ENCODE measurements at regions not wholly inside any gene's neighbourhood (a gene's known extent, or its start where the extent isn't known, plus 50 kb on each side); places are given as distances from the start of the nearest gene placed in this dataset.
"Not testable (repeated sequence)": the region's sequence is repeated elsewhere in the genome, so short reads cannot be mapped to it uniquely, and the experiment has no call there.

DNA sequence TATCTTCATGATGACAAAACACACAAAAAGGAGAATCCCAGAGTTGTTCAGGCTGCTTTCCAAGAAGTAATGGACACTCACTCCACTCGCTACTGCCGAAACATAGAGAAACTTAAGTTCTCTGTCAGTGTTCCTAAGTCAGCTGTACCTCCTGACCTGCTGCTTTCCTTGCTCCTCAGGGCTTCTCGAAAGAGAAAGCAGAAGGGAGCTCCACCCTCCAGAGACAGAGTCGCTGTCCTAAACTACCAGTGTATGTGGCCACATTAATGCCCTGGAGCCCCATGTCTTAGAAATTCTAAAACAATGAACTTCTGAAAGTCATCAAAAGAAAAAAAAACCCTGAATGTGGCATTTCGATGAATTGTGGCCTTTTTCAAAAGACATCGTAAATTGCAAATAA is 390.8 kb upstream of the MON1B start:
- intact Hi-C loops (cut with micrococcal nuclease), result no loop called here

DNA sequence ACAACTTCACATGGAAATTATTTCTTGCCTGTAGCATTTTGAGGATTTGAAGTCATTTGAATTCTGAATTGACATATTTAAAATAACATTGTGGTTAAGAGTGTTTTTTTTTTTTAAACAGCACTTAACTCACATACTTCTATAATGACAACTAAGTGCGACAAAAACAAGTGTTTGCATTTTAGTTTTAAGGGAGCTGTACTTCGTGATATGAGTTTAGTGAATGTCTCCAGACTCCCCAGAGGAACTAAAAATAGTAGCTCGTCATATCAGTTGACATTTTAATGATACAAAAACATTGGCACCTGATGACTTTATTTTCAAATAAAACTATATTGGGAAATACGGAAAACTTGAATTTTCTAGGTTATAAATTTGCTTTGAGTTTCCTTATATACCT is 389.6 kb upstream of the MON1B start:
- intact Hi-C loops (cut with micrococcal nuclease), result no loop called here

DNA sequence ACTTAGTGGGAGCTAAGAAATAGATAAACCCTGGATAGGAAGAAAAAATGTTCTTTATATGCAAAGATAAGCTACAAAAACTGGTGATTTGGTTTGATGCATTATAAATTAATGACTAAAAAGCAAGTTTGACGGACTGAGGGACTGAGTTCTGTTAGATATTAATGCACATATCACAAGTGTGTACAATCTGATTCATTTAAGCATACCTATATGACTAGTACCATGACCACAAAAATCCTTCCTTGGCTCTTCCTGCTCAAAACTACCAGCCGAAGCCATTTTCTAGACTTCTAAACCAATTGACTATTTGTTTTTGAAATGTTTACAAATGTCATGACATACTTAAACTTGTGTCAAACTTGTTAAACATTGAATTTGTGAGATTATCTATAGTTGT is 374.5 kb upstream of the MON1B start:
- intact Hi-C loops (cut with micrococcal nuclease), result no loop called here

DNA sequence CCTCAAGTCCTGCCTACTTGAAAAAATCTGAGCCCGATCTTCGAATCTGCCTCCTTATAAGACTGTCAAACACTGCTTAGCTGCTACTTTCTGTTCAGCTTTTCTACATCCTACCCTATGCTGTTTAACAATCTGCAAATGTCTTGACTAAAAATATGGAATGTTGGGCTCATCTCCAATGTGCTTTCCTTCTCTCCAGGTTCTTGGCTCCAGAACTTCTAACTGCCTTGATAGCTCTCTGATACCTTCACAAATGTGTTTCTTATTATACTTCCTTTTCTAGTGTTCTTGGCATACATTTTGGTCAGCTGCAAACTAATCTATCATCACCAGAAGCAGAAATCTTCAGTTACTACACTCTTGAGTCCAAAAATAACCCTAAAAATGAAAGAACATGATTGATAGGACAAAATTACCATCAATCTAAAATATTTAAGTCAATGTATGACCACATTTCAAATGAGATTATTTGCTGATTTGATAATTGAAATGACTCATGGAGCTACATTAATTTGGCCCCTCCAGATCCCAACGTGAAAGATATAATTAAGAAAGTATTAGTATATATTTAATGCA is 372.3 kb upstream of the MON1B start:
- intact Hi-C loops (cut with micrococcal nuclease), result no loop called here

DNA sequence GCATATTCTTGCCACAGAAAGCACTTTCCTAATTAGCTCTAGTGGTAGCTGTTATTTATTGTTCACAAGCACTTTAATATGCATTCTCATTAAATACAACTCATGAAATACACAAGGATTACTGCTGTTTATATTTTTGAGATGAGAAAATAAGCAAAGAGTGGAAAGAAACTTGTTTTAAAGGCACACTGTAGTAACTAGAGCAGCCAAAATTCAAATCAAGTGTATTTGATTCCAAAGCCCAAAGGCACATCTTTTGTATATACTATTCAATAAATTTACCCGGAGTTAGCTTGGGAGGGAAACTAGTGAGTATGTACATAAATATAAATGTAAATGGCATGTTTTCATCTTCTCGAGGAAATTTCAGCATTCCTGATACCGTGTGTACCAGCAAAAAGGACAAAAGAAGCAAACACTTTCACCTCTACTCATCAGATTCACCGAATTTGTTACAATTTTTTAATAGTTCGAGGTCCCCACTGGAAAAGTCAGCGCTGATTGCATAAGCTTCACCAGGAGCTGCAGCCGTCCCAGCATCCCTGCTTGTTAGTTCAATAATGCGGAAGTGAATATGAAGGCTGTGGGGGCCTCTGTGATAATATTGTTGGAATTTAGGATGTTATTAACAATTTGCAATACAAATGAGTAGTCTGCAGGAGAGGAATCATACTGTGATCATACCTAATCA is 371.6 kb upstream of the MON1B start:
- intact Hi-C loops (cut with micrococcal nuclease), result no loop called here

DNA sequence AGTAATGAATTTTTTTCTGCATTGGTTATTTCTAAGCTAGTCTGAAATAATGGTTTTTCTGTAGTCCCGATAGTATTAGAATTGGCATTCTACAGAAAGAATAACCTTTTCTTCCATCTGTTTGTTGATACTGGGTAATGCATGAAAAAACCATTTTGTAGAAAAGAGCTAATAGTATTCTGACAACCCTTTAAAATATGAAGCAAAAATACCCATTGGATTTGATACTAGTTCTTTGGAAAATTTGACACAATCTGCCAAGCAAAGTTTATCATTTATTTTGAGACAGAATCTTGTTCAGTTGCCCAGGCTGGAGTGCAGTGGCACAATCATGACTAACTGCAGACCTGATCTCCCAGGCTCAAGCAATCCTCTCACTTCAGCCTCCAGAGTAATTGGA is 366.8 kb upstream of the MON1B start:
- intact Hi-C loops (cut with micrococcal nuclease), result no loop called here

DNA sequence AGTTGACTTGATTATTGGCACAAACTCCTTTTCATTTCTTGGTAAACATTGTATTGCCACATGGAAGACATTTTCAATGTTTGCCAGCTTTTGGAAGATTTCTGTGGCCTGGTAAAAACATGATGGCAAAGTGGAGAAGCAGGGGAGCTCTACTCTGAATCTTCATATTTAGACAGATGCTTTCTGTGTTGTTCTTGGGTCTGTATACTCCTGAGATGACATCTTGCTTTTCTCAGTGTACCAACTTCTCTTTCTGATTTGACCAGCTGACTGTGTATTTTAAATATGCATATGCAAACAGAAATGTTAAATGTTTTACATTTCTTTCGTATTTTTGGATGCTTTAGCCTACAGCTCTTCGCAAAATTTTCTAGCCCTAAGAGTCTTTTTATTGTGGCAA is 366.2 kb upstream of the MON1B start:
- intact Hi-C loops (cut with micrococcal nuclease), result no loop called here

DNA sequence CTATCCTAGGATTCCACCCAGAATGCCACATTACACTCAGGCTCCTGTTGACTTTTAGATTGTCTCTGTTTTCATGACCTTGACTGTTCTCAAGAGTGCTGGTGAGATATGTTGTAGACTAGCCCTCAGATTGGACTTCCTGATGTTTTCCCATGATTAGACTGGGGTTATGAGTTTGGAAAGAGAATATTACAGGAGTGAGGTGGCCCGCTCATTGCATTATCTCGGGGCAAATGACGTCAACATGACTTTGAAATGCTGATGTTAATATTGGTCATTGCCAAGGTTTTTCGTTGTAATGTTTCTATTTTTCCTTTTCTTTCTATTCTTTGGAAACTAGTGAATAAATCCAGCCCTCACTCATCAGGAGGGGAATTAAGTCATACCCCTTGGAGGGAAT is 355.7 kb upstream of the MON1B start:
- intact Hi-C loops (cut with micrococcal nuclease), result no loop called here

DNA sequence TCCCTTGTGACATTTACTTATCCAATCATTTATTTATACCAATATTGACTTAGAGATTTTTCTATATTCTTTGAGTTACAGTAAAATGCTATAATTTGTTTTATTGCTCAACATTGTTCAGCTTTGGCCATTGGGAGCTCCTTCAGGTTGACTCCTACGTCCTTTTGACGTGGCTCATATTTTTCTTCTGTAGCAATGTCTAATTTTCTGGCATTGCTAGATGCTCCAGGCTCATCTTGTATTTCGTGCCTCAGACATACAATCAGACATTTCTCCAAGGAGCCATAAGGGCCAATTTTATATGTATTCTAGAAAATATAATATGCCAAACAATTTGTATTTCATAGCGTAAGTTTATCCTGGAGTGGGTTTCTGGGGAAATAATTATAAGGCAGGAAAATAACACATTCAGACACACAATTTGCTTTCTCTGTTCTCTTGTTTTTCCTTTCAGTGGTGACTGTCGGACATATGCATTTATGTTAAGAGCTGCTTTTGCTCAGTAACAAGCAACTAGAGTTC is 355.1 kb upstream of the MON1B start:
- intact Hi-C loops (cut with micrococcal nuclease), result no loop called here

DNA sequence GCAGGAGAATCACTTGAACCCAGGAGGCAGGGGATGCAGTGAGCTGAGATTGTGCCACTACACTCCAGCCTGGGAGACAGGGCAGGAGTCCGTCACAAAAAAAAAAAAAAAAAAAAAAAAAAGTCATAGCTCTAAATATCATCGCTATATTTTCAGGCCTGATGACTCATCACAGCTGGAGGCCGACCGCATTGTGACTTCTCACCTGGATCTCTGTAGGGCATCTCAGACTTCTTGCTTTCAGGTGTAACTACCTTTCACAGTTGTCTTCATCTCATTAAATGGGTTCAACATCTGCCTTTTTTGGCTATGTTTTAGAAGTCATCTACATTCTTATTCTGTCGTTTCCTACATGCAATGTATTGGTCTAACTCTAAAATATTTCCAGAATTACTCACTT is 353.1 kb upstream of the MON1B start:
- intact Hi-C loops (cut with micrococcal nuclease), result no loop called here

DNA sequence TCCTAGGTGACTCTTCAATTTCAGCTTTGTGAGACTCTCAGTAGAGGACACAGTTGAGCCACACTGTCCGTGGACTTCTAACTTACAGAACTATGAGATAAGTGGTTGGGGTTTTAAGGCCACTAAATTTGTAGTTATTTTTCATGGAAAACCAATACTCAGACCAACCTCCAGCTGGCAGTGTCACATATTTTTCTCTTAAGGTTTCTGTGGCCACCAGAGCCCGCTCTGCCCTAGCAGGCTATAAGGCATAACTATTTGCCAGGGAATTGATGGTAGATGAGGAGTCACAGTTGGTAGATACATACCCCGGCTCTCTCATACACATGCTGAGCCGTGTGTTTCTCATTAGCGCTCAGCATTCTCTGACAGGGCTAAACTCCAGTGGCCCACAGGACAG is 336.8 kb upstream of the MON1B start:
- intact Hi-C loops (cut with micrococcal nuclease), result no loop called here

DNA sequence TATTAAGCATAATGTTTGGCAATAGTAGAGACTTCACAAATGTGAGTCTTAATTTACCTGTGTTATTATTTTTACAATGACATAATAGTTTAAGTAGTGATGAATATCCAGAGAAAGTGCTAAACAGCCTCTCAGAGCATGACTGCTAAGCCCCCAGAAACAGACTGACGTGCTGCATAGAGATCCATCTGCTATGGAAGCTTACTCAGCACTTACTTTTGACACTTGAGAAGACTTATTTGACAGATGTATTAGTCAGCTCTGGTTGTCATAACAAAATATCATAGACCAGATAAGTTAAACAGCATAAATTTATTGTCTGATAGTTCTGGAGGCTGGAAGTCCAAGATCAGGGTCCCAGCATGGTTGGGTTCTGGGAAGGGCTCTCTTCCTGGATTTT is 334.9 kb upstream of the MON1B start:
- intact Hi-C loops (cut with micrococcal nuclease), result no loop called here

DNA sequence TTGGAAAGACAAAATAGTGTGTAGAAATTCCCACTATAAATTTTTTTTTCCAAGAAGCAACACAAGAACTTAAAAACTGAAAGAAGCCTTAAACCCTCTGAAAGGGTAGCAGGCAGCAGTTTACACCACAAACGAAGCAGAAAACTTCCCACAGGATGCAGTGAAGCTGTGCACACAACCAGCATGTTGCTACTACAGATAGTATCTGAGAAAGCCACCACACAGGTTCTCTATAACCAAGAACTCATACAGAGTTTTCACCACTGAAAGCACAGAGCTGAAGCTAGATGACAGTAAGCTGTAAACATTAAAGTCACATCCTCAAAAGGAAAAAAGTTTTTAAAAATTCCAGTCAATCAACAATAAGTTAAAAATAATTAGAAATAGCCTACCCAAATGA is 333.6 kb upstream of the MON1B start:
- intact Hi-C loops (cut with micrococcal nuclease), result no loop called here

DNA sequence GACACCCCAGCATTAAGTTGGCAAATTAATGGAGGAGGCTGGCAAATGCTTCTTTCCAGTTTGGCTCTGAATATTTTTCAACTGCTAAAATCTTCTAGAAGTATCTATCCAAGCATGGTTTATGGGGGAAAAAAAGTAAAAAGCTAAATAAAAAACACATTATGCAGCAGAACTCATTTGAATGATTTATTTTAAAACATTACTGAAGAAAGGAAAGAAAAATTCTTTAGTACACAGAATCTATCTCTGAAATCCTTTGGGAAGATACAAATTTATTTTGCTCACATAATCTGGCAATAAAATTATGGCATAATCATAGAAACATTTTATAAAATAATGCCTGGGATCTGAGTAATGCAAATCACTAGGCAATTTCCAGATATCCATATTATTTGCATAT is 328.1 kb upstream of the MON1B start:
- intact Hi-C loops (cut with micrococcal nuclease), result no loop called here

DNA sequence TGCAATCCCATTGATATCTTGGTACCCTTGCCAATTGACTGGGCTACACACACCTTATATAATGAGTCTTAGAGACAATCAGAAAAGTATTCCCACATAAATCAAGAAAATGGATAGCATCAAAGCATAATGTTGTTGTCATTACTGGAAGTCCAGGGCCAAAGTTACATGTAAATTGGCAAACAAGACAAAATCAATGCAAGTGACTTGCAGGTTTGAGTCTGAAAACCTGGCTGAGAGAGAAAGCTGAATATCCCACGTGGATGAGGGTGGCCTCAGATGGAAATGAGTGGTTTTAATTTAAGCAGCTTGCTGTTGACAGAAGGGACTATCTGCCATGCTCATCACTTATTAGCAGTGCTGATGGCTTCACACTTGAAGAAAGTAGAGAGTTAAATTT is 324.0 kb upstream of the MON1B start:
- intact Hi-C loops (cut with micrococcal nuclease), result no loop called here

DNA sequence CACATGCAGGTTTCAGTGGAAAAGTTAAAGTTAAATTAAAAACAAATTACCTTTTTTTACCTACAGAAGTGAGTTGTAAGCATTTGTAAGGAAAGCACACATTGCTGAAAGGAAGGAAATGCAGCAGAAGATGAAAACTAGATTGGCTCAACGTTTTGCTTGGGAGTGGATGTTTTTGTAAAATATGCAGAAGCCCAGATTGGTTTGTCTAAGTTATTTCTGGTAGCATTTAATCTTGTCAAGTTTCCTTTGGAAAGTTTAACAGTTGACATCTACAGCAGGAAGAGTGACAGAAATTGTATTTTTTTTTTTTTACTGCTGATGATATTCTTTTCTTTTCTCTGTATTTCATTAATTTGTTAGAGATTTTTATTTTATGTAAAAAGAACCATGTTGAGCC is 315.1 kb upstream of the MON1B start:
- intact Hi-C loops (cut with micrococcal nuclease), result no loop called here

DNA sequence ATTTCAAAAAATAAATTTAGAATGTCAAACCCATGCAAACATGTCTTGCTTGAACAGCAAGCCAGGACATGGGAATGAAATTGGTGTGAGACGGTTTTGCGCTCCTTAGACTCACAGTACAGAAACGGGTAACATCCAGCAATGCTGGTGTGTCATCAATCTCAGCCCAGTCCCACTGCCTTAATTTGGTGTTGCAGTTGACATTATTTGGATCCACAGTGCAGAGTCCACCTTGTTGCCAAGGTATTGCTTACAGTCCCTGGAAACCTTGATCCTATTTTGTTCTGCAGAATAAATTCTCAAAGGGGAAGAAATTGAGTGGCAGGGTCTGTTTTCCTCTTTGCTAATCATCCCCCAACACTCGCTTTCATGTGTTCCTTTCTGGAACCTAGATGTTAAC is 311.6 kb upstream of the MON1B start:
- intact Hi-C loops (cut with micrococcal nuclease), result no loop called here

DNA sequence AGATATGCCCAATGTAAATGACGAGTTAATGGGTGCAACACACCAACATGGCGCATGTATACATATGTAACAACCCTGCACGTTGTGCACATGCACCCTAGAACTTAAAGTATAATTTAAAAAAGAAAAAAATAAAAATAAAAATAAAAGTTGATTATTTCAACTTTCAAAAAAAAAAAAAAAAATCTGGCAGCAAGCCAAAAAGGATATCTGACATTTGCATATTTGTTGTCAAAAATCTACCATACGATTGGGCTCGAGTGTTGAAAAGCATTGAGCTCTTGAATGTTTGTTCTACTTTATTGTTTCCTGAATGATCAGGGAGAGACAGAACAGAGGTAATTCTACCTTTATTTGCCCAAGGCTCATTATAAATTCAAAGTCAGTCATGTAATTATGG is 310.5 kb upstream of the MON1B start:
- intact Hi-C loops (cut with micrococcal nuclease), result not testable (repeated sequence)

DNA sequence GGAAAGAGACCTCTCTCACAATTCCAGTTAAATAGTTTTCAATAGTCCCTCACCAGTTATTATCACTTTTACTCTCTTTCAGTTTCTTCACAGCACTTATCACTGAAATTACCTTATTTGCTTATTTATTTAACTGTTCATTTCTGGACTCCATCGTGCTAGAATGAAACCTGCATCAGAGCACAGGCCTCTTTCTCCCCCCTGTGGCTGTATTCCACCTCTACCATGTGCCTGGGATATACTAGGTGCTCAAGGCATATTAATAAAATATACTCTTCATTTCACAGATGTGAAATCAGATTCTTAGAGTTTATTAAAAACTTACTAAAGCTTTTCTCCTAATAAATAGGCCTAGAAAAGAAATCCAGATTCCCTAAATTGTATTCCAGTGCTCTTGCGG is 308.9 kb upstream of the MON1B start:
- intact Hi-C loops (cut with micrococcal nuclease), result no loop called here

DNA sequence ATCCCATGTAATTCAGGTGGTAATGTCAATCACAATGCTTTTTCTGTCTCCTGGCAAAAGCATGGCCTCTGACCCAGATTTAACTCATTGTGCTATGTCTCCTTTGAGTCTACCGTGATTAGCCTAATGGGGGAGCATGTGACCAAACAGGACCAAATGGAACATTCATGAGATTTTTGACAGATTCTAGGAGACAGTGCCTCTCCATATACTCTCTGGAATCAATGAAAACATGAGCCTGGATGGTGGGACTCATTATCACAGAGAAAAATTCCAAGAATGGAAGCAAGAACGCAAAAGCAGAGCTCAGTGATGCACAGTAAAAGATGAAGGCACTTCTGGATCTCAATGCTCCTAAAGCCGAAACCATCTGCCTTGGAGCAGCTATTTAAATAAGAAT is 307.9 kb upstream of the MON1B start:
- intact Hi-C loops (cut with micrococcal nuclease), result no loop called here

DNA sequence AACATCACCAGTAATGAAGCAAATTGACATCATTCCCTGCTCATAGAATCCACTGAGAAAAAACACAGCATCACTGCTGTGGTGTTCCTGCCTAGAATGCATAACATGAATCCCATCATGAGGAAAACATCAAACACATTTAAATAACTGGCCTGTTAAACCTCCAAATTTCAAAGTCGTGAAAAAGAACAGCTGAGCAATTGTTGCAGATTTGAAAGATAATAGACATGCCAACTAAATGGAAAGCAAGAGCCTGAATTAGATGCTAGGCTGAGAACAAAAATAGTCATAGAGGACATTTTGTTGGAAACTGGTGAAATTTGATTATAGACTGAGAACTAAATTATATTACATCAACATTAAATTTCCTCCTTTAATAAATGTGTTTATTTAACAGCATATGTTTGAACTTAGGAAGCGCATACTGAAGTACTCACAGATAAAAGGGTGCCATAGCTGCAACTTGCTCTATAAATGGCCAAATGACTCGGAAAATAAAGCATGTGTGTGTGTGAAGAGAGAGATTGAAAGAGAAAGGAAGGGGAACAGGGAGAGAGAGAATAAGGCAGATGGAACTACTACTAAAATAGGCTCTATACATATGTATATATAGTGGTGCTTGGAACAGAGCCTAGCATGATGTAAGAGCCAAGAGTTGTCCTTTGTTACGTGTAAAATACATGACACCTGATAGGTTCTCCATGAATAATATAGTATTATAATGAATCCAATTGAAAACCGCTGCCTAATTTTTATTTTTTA is 305.0 kb upstream of the MON1B start:
- intact Hi-C loops (cut with micrococcal nuclease), result no loop called here

DNA sequence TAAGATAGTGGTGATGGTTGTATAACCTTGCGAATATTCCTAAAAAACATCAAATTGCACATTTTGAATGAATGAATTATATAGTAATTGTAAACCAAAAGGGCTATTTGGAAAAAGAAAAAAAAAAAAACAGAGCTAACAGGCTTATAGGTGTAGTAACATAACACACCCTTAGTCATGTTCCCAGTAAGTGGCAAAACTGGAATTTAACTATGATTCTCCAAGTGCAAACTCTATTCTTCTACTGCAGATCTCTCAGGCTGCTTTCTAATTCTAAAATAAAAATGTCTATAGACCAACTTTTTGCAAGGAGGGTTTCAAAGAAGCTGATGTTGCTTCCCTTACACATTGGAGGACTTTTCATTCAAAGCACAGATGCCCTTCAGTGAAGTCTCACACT is 293.2 kb upstream of the MON1B start:
- intact Hi-C loops (cut with micrococcal nuclease), result no loop called here

DNA sequence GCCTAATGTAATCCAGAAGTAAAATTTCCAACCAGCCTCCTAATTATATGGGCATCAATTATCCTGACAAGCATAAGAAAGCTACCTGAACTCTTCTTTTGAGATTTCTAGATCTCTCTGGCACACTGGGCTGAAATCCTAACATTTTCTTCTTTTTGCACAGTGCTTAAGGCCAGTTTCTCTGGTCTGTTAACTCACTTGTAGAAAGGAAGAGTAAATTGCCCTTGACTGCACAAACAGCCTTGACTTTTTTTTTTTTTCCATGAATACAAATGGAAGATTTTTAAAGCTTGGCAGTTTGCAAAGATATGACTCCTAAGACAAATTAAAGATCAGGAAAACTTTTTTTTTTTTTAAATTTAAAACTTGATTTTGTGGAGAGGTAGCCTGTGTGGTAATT is 291.2 kb upstream of the MON1B start:
- intact Hi-C loops (cut with micrococcal nuclease), result no loop called here
